ENCODE measurements at regions not wholly inside any gene's neighbourhood (a gene's known extent, or its start where the extent isn't known, plus 50 kb on each side); places are given as distances from the start of the nearest gene placed in this dataset.

- TF ChIP-seq YY1 (IDR thresholded peaks at IDR 0.05; ENCODE audit: insufficient read depth, insufficient read length) (no peak), ZNF274 (IDR thresholded peaks at IDR 0.05; ENCODE audit: low read depth, low read length) (no peak)
Measured at GRCh38 chr15:70433586-70434324, 329.6 kb downstream of the UACA start.

Measured in NT2/D1 (cell line).